DMS153 treated with DMSO at 0.1 percent for 48 hours (cell line): ENCODE measurements at regions not wholly inside any gene's neighbourhood (a gene's known extent, or its start where the extent isn't known, plus 50 kb on each side); places are given as distances from the start of the nearest gene placed in this dataset.
A peak's percentile ranks its signal among the peaks of the same experiment; 100 is the strongest.

Experiments used
- DNase-seq: peaks from one replicate; lab custom pipeline; 2025; ENCODE audit not compliant: unreplicated experiment; lab: John Stamatoyannopoulos, UW

- DNase-seq, result peak; percentile 29
These were observed 56.8 kb downstream of the CXCL13 start for GRCh38 chr4:77662396-77662795.
